ENCODE measurements at regions not wholly inside any gene's neighbourhood (a gene's known extent, or its start where the extent isn't known, plus 50 kb on each side); places are given as distances from the start of the nearest gene placed in this dataset.

DNA sequence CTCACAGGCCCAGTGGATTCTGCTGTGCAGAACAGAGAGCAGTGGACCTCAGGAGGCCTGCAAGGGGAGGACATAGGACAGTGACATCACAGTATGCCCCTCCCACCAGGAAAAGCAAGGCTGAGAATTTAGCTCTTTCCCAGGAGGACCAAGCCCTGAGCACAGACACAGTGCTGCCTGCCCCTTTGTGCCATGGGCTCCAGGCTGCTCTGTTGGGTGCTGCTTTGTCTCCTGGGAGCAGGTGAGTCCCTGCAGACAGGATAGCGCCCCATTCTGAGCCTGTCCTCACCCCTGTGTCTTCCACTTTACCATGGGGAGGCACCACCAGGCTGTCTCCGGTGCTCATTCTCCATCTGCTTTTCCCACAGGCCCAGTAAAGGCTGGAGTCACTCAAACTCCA, 63.0 kb upstream of the PRSS58 start:
- Mint-ChIP-seq H3K9me3 (no peaks in the 10 kb centered on the region), H3K27me3 (peaks cover 11% of the 10 kb centered on the region), H3K36me3 (ENCODE audit: low read depth) (no peaks in the 10 kb centered on the region), H3K4me3 (peak overlapping the region; percentile 37), H3K4me1 (no peaks in the 10 kb centered on the region), H3K27ac (no peak overlapping the region)
- peak; percentile 20 for ATAC-seq (replicated peaks)

DNA sequence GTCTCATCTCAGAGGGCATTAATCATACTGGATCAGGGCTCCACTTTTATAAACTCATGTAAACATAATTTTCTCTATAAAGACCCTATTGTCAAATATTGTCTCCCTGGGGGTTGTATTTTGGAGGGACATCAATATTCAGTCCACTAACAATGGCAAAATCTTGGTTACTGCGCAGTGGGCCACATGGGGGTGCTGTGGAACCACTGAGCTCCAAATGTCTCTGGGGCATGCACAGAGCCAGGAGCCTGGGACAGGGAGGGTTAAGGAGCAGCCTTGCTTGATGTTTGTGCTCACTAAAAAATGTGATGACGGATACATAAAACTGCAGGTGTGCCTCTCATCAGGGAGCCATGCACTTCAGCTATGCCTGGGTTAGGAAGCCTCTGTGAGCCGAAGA, 62.1 kb upstream of the PRSS58 start:
- peak overlapping the region; percentile 26 for H3K27ac Mint-ChIP-seq
- H3K4me1 Mint-ChIP-seq = no peaks in the 10 kb centered on the region
- ATAC-seq (replicated peaks) = peak; percentile 68
- no peaks in the 10 kb centered on the region for H3K9me3 Mint-ChIP-seq
- H3K36me3 Mint-ChIP-seq (ENCODE audit: low read depth) = no peaks in the 10 kb centered on the region
- H3K4me3 Mint-ChIP-seq = peak overlapping the region; percentile 53
- peaks cover 11% of the 10 kb centered on the region for H3K27me3 Mint-ChIP-seq

DNA sequence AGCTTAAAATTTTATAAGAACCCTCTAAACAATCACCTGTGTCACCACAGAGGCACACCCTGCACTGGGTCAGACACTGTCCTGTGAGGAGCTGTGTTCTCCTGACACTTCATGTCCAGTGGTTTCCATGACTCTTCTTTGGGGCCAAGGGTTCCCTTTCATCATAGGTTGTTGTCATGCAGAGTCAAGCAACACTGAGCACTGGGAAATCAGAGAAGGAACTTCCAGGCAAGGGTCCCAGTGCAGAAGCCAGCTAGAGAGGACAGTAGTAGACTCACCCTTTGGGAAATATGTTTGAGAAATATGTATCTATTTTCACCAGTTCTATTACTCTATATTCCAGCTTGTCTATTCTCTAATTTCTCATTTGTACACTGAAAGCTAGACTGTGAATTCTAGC, 56.4 kb upstream of the PRSS58 start:
- H3K27me3 Mint-ChIP-seq = peaks cover 34% of the 10 kb centered on the region
- no peaks in the 10 kb centered on the region for H3K9me3 Mint-ChIP-seq
- H3K36me3 Mint-ChIP-seq (ENCODE audit: low read depth) = no peaks in the 10 kb centered on the region
- ATAC-seq (replicated peaks) = no peak
- H3K27ac Mint-ChIP-seq = no peak overlapping the region
- H3K4me1 Mint-ChIP-seq = peaks cover 4% of the 10 kb centered on the region
- H3K4me3 Mint-ChIP-seq = no peak overlapping the region

GRCh38 chr7:142313528-142313927, 55.7 kb upstream of the PRSS58 start:
- peak; percentile 28 for ATAC-seq (replicated peaks)
- Mint-ChIP-seq H3K4me3 (peak overlapping the region; percentile 52), H3K27me3 (peaks cover 34% of the 10 kb centered on the region), H3K4me1 (peaks cover 4% of the 10 kb centered on the region), H3K36me3 (ENCODE audit: low read depth) (no peaks in the 10 kb centered on the region), H3K27ac (no peak overlapping the region), H3K9me3 (no peaks in the 10 kb centered on the region)

- H3K27ac Mint-ChIP-seq = no peak overlapping the region
- ATAC-seq (replicated peaks) = no peak
- H3K4me3 Mint-ChIP-seq = no peak overlapping the region
Observed at GRCh38 chr7:142311876-142312275, 54.0 kb upstream of the PRSS58 start.

GRCh38 chr7:142308918-142309317, 51.1 kb upstream of the PRSS58 start:
- ATAC-seq (replicated peaks) = no peak
- Mint-ChIP-seq H3K4me1 (peaks cover 4% of the 10 kb centered on the region), H3K36me3 (ENCODE audit: low read depth) (no peaks in the 10 kb centered on the region), H3K9me3 (no peaks in the 10 kb centered on the region), H3K4me3 (no peak overlapping the region), H3K27me3 (peaks cover 29% of the 10 kb centered on the region), H3K27ac (no peak overlapping the region)

More at GRCh38 chr7:142311876-142312275, 54.0 kb upstream of the PRSS58 start:
- no peaks in the 10 kb centered on the region for H3K9me3 Mint-ChIP-seq
- peaks cover 37% of the 10 kb centered on the region for H3K27me3 Mint-ChIP-seq
- peaks cover 4% of the 10 kb centered on the region for H3K4me1 Mint-ChIP-seq
- H3K36me3 Mint-ChIP-seq (ENCODE audit: low read depth) = no peaks in the 10 kb centered on the region

- H3K9me3 Mint-ChIP-seq = no peaks in the 10 kb centered on the region
- no peaks in the 10 kb centered on the region for H3K36me3 Mint-ChIP-seq (ENCODE audit: low read depth)
- H3K27ac Mint-ChIP-seq = no peak overlapping the region
- peak; percentile 34 for ATAC-seq (replicated peaks)
- peaks cover 7% of the 10 kb centered on the region for H3K4me1 Mint-ChIP-seq
- peaks cover 30% of the 10 kb centered on the region for H3K27me3 Mint-ChIP-seq
- no peak overlapping the region for H3K4me3 Mint-ChIP-seq
Observed at GRCh38 chr7:142308326-142308725, 50.5 kb upstream of the PRSS58 start.
